NOMO-1 (cell line): ENCODE measurements at regions not wholly inside any gene's neighbourhood (a gene's known extent, or its start where the extent isn't known, plus 50 kb on each side); places are given as distances from the start of the nearest gene placed in this dataset.
"Not testable (repeated sequence)": the region's sequence is repeated elsewhere in the genome, so short reads cannot be mapped to it uniquely, and the experiment has no call there.

ENCODE experiments used
- DNase-seq, 2 experiments: peaks; one replicate each; lab custom pipeline; 2025; ENCODE audit not compliant: unreplicated experiment in 2 of 2; lab: John Stamatoyannopoulos, UW

DNA sequence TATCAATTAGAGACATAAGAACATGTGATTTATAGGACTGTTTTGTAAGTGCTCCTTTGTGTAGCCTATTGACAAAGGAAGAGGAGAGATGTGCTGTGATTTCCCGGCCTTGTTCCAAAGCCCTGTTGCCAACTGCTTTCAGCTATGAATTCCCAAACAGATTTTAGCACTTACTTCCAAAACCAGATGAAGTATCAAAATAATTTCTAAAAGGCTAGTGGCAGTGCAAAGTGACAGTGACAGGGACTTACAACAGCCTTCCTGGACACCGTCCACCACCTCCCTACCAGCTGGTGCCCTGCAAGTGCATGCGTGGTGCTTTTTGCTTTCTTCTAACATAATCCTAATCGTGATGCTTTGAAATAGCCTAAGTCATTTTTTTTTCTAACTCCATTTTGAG, 254.1 kb upstream of the ACTBL2 start:
- DNase-seq: no peak

DNA sequence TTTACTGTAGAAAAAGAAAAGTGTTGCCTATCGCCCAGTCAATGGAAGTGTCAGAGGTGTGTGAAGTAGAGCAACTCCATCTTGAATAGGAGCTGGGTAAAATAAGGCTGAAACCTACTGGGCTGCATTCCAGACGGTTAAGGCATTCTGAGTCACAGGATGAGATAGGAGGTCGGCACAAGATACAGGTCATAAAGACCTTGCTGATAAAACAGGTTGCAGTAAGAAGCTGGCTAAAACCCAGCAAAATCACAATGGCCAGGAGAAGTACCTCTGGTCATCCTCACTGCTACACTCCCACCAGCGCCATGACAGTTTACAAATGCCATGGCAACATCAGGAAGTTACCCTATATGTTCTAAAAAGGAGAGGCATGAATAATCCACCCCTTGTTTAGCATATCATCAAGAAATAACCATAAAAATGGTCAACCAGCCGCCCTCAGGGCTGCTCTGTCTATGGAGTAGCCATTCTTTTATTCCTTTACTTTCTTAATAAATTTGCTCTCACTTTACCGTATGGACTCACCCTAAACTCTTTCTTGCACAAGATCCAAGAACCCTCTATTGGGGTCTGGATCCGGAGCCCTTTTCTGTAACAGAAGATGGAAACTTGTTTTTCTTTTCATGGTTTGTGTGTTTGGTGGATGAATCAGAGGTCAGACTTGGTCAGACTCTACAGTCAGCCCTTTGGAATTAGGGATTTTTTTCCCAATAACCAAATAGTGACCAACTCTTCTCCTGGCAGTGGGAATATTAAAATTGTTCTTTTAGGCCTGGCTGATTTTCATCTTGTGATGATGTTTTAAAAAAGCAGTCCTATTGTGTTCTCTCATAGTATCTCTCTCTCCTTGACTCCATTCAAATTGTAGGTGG, 252.9 kb upstream of the ACTBL2 start:
- DNase-seq: not testable (repeated sequence)

DNA sequence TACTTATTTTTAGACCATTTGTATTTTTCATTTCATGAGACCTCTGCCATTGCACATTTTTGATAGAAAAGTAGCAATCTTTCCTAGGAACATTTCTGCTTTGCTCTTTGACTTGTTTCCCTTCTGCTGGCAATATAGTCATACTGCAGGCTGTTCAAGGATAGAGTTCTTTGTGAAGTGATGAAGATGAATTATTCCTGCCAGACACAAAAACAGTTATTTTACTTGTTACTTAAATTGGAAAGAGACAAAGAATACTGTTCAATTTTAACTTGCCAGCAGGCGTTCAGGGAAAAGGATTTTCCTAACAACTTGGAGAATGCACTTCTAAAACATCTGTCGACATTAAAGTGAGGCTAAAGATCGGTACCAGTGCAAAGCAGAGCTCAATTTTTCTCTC, 251.7 kb upstream of the ACTBL2 start:
- no peak for DNase-seq

DNA sequence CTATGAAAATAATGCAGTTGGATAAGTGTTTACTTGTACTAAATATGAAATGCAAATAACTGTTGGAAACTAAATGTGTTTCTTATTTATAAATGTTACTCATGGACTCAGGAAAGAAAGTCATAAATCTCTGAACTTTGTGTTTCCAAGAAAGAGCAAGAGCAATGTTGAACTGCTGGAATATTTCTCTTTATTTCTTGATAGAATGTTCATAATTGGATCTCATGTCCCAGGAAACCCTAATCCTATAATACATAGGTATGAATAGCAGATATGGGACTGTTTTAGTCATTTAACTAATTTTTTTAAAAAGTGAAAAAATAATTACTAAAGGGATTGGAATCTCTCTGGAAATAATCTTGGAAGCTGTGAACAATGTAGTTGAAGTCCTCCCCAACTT, 245.0 kb upstream of the ACTBL2 start:
- no peak for DNase-seq

DNA sequence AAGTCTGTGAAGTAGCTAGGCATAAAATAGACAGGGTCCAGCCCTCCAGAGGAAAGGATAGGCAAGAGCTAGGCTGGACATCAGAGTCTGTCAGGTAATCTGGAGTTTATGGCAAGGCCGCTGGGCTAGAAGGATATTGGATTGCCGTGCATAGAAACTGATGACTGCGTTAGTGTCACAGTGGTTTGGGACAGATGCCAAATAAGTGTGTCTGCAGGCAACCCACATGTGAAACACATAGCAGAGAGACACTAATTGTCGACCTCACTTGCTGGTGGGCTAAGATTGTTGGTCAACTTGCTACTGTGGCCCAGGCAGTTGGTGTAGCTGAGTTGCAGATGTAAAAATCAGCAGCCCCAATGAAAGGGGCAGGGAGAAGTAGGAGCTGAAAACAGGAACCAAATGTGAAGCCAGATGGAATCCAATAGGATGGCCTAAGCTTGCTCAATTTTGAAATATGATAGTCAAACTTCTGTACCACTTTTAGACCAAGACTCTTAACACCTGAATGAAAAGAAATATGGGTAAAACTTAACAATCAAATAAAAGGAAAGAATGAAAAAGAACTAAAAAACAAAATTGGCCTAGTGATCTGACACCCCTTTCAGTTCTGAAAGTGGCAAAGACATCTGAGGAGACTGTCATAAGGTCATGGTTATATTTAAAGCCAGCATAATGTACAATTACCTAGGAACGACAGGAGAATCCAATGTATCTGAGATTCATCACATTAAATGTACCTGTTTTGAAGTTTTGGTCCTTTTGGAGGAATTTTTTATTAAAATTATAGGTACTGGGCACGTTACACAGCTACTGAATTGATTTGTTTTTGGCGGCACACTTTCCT, 243.3 kb upstream of the ACTBL2 start:
- DNase-seq: no peak

DNA sequence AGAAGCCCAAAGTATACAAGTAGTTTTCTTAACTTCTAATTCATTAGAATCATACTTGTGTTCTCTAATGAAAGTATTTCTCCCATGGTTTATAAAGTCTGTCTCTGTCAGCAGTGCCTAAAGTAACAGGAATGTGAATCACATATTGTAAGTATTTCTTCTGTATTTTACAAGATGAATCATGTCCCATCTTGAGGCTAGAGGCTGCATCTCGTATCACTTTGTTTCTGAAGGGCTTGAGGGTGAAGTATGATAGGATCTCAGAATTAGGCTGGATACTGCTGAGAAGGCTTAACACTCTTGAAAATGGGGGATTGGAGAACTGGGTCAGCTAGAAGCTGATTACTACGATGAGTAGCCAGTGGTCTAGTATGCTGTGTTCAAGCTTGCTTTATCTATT, 242.2 kb upstream of the ACTBL2 start:
- no peak for DNase-seq

DNA sequence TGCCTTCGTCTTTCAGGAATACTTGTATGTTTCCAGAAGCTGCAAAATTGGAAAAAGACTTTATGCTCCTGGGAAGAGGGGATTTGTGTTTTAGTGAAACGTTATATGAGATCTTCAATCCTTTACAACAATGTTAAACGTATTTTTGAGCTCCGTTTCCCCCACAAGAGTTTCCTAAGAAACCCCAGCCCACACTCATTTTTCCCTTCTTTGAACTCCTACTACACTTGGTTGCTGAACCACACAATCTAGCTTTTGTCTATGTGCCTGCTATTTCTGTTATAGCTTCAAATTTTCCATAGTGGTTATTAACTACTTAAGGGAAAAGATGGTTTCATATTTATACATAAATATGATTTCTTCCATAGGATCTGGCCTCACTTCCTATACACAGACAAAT, 238.6 kb upstream of the ACTBL2 start:
- DNase-seq: no peak

DNA sequence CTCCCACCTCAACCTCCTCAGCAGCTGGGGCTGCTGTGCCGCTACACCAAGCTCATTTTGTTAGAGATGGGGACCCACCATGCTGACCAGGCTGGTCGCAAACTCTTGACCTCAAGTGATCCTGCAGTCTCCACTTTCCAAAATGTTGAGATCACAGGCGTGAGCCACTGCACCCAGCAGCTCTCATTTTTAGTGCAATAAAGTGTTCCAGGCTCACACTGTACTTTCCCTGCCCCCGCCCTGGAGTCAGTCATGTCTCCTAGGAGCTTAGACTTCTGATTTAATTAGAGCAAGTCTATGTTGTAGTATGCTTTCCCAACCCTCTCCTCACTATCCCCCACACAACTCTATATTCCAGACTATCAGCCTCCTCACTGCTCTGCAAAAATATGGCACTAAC, 238.0 kb upstream of the ACTBL2 start:
- DNase-seq: no peak

DNA sequence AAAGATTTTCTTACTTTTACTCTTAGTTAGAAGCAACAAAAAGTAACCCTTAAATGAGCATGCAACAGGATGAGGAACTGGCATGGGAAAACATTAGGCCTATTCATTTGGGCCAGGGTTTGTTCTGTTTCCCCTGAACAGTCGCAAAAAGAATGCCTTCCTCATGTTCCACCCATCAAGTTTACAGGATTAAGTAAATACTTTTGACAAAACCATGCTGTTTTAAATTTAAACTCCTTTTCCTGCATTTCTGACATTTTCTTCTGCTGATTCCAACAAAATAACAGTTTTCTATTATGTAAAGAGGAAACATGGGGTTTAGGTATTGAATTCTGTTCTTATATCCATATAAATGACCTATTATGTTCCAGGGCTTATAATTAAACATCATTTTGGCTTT, 236.6 kb upstream of the ACTBL2 start:
- no peak for DNase-seq

DNA sequence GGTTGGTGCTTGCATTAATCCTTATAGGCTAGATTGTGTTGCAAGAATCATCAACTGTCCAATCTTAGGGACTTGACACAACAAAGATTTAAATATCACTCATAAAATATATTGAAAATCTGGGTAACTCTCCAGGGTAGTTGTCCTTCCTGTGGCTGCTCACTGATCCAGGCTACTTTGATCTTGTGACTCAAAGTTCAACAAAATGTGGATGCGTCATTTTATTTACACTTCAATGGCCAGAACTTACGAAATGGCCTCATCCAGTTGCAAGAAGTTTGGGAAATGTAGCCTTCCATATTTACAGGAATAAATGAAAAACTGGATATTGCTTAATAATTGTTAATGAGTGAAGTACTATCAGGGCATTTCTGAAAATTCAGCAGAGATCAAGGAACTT, 235.5 kb upstream of the ACTBL2 start:
- no peak for DNase-seq

DNA sequence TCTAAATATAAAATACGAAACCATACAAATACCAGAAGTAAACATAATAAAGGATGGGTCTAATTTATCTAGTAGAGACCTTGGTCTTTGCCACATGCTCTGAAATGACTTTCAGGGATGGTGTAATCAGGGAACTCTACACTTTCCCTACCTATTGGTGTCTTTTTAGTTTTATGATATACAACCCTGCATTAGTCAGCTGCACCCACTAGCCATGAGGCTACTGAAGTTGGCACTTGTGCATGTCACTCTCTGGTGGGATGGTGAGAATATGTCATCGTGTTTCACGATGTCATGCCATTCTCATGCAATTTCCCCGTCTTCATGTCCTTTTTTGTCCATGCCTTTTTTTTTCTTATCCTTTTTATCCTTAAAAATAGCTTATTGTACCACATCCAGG, 234.9 kb upstream of the ACTBL2 start:
- no peak for DNase-seq

DNA sequence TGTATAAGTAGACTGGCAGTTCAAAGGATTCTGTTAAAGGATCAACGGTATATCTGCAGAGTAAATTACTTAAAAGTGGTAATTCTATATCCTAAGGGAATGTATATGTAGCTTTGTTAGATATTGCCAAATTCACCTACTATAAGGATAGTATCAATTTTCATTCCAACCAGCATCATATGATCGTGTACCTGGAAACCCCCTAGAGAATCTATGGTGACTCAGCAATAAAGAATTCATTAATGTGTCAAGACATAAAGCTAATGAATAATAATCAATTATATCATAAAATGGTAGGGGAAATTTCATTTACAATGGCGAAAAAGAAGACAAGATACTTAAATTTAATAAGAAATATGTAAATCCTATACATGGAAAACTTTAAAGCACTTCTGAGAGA, 234.1 kb upstream of the ACTBL2 start:
- DNase-seq: no peak

DNA sequence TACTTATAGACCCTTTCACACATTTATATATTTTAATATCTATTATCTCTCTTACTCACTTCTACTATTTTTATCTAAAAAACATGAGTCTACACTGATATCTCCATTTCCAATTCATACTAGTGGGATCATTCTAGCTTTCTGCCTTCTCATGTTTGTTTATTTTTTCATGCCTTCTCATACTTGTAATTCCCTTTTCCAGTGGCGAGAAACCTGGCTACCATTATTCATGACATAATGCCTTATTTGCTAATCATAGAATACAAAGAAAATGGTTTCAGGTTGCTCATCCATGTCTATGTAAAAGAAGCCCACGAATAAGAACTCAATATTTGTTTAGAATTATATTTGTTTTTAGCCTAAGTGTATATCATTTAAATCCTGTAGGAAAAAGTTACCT, 232.7 kb upstream of the ACTBL2 start:
- no peak for DNase-seq

DNA sequence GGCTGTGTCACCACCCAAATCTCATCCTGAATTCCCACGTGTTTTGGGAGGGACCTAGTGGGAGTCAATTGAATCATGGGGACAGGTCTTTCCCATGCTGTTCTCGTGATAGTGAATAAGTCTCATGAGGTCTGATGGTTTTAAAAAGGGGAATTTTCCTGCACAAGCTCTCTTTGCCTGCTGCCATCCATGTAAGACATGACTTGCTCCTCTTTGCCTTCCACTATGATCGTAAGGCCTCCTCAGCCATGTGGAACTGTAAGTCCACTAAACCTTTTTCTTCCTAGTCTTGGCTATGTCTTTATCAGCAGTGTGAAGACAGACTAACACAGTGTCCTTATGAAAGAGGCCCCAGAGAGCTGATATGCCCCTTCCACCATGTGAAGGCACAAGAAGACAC, 230.9 kb upstream of the ACTBL2 start:
- DNase-seq: not testable (repeated sequence)

DNA sequence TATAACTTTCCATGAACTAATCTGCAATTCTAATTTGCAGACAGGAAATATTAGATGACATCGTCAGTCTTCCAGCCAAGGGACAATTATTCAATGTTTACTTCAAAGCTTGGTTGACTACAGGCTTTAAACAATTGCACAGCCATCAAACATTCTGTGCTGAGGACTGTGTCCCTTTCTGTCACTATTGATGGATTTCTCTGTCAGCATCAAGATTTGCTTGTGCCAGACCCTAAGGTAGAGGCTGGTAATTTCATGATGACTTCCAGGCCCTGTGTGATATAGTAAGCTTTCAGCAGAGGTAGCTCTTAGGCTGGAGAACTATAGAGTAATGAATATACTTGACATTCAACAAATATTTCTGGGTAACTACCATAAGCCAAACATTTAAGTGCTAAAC, 229.3 kb upstream of the ACTBL2 start:
- DNase-seq: no peak

DNA sequence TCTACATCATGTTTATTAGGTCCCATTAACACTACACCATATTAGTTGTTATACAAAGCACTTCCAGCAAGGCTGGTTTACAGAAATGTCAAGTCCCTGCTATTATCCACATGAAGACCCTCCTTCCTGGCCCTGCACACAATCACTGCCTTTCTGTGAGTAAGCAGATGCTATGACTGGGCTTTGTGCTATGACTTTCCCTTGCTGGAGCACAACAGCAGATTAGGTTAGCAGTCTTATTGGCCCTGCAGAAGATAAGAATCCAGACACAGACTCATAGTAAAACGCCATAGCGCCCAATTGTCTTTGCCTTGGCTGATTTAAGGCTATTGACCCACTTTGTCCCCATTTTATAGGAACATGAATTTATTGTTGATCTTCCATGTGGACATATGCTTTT, 228.9 kb upstream of the ACTBL2 start:
- no peak for DNase-seq

DNA sequence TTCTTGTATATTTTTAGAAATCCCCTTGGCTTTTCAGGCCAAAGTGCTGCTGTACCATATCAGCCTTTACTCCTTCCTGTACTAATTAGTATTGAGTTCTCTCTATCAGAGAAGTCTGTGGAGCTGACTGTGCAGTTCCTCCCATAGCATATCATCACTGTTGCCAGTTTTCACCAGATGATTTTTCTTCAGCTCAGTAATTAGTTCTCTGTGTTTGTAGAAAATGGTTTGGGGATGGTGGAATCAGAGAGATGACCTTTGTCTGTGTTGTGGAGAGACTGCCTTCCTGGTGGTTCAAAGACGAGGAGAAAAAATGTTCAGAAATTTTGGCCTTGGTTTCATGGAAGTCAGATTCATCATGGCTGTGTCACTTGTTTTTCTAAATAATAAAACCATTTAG, 227.5 kb upstream of the ACTBL2 start:
- no peak for DNase-seq

DNA sequence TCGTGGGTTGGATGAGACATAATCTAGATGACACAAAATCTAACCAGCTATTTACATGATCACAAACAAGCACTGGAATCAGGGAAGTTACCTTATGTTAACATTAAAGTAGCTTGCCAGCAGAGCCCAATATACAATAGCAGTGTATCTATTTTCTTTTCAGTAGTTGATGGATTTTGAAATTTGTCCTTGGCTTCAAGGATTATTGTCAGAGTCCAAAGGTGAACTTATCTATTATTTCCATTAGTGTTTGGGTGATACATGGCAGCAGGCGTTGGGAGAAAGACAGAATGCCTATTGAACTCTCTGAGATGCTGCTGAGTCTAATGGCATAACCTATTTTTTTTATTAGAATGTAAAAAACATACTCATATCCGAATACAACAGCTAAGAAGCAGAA, 223.2 kb upstream of the ACTBL2 start:
- DNase-seq: no peak

DNA sequence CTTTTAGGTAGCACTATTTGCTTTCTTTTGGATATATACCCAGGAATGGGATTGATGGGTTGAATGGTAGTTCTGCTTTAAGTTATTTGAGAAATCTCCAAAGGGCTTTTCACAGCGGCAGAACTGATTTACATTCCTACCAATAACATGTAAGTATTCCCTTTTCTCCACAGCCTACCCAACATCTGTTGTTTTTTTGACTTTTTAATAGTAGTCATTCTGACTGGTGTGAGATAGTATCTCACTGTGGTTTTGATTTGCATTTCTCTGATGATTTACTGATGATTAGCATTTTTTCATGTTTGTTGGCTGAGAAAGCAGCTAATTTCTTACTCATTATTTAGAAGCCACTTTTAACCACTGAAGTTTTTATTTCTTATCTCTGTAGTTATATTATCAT, 221.1 kb upstream of the ACTBL2 start:
- DNase-seq: no peak

DNA sequence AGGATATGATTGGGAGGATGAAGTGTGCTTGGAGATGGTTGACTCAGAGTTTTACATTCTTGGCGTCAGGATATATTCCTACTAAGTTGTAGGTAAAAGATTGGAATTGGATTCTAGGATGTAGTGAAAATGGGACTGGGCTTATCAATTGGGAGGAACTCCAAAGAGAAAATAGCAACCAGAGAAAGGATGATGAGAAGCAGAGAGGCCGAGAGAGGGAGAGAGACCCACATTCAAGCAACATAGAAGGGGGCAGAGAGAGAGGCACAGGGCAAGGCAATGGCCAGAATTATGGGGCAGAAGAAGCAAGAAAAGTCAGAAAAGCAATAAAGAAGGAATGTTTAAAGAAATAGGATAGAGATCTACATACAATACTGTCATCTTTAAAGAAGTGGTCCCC, 217.9 kb upstream of the ACTBL2 start:
- no peak for DNase-seq

DNA sequence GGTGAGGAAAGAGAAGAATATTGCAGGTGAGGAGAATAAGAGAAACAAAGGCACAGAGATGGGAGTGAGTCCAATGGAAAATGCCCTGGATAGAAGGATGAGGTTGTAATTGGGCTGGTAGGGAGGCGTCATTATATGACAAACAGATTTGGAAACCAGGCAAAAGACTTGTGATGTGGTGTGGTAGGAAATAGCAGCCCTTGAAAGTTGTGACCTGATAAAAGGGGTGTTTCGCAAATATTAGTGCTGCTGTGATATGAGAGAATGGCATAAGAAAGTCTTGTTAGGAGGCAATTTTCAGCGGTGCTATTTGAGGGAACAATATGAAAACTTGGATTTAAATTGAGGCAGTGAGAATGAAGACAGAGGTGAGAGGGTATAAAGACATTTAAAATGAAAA, 217.5 kb upstream of the ACTBL2 start:
- DNase-seq: no peak

DNA sequence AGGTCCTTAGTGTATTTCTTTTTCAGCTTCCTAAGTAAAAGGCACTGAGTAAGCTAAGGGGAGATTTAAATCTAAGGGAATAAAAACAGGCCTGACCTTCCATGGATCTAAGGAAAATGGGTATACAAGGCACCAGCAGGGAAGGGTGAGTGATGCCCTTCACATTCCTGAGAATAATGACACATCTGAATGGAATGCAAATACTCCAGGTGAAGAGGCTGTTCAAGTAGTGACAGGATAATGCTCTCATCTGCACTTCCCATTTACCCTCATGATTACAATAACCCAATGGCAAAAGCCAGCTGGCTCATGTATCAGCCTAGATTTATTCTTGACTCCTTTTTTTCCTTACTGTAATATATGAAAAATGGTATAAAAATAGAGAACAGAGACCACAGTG, 216.2 kb upstream of the ACTBL2 start:
- DNase-seq: no peak
